BE2C (cell line): ENCODE measurements at regions not wholly inside any gene's neighbourhood (a gene's known extent, or its start where the extent isn't known, plus 50 kb on each side); places are given as distances from the start of the nearest gene placed in this dataset.

Source experiments
- DNase-seq: peaks from one replicate; pipeline ENCODE4 v3.0.0-alpha.2; 2020
- H3K27me3 ChIP-seq: fragments of 250-450 bp; sonication (Bioruptor Pico); 2 replicates; pipeline ENCODE4 v1.5.1; 2020; ENCODE audit warnings: mild to moderate bottlenecking
- H3K36me3 ChIP-seq: fragments of 250-450 bp; sonication (Bioruptor Pico); 2 replicates; pipeline ENCODE4 v1.5.1; 2020; ENCODE audit warnings: mild to moderate bottlenecking
- H3K4me1 ChIP-seq: fragments of 250-450 bp; sonication (Bioruptor Pico); 2 replicates; pipeline ENCODE4 v1.5.1; 2020
- H3K4me3 ChIP-seq: 2 replicates; pipeline ENCODE4 v1.5.1; 2011; ENCODE audit warnings: low read depth, low read length
- H3K9me3 ChIP-seq: fragments of 250-450 bp; sonication (Bioruptor Pico); 2 replicates; pipeline ENCODE4 v1.5.1; 2020
- TF ChIP-seq, protein P1 (sequence below): IDR thresholded peaks from 2 replicates; pipeline ENCODE4 v1.5.1; 2012; ENCODE audit warnings: mild to moderate bottlenecking, low read depth, low read length

- Histone ChIP-seq H3K36me3 (no peaks in the 10 kb centered on the region), H3K4me3 (no peak overlapping the region), H3K27me3 (no peaks in the 10 kb centered on the region), H3K9me3 (no peaks in the 10 kb centered on the region), H3K4me1 (no peaks in the 10 kb centered on the region)
- TF ChIP-seq, protein P1, sequence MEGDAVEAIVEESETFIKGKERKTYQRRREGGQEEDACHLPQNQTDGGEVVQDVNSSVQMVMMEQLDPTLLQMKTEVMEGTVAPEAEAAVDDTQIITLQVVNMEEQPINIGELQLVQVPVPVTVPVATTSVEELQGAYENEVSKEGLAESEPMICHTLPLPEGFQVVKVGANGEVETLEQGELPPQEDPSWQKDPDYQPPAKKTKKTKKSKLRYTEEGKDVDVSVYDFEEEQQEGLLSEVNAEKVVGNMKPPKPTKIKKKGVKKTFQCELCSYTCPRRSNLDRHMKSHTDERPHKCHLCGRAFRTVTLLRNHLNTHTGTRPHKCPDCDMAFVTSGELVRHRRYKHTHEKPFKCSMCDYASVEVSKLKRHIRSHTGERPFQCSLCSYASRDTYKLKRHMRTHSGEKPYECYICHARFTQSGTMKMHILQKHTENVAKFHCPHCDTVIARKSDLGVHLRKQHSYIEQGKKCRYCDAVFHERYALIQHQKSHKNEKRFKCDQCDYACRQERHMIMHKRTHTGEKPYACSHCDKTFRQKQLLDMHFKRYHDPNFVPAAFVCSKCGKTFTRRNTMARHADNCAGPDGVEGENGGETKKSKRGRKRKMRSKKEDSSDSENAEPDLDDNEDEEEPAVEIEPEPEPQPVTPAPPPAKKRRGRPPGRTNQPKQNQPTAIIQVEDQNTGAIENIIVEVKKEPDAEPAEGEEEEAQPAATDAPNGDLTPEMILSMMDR = no peak
- DNase-seq = no peak
Measured at GRCh38 chr20:23136893-23137745, 51.0 kb upstream of the CD93 start.

DNA sequence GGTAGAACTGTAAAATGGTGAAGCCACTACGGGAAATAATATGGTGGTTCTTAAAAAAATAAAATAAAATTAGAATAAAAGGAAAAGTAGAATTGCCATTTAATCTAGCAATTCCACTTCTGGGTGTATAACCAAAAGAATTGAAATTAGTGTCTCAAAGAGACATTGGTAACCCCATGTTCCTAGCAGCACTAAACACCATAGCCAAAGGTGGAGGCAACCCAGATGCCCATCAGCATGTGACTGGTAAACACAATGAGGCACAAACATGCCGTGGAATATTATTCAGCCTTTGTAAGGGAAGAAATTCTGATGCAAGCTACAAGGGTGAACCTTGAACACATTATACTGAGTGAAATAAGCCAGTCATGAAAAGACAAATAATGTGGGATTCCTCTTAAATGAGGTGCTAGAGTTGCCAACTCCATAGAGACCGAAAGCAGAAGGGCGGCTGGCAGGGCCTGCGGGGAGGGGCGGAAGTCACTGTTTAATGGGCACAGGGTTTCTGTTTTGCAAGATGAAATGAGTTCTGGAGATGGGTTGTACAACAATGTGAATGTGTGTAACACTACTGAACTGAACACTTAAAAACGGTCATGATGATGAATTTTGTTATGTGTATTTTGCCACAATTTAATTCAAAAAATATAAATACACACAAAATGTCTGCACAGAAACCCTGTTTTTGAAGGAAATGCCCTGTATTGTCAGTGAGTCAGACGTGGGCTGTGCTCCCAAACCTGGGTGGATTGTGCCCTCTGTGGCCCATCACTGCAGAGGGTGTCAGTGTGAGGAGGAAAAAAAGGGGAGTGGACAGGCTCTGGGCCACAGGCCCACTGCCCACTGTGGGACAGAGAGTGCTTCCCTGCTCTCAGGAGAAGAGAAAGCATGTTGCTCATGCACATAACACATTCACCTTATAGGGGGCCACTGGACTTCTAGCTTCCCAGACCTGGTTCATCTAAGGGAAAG, 49.6 kb upstream of the CD93 start:
- Histone ChIP-seq H3K9me3 (no peaks in the 10 kb centered on the region), H3K36me3 (no peaks in the 10 kb centered on the region), H3K4me3 (no peak overlapping the region), H3K4me1 (no peaks in the 10 kb centered on the region), H3K27me3 (no peaks in the 10 kb centered on the region)
- no peak for DNase-seq
- TF ChIP-seq, protein P1 = no peak
